PFSK-1 (cell line): ENCODE measurements at regions not wholly inside any gene's neighbourhood (a gene's known extent, or its start where the extent isn't known, plus 50 kb on each side); places are given as distances from the start of the nearest gene placed in this dataset.

ENCODE experiments used
- POLR2AphosphoS5 ChIP-seq: IDR thresholded peaks from 2 replicates; pipeline ENCODE4 v1.6.1; 2012; ENCODE audit warnings: low read depth, mild to moderate bottlenecking, control low read depth, low read length, moderate library complexity
- SIN3A ChIP-seq: IDR thresholded peaks from 2 replicates; pipeline ENCODE4 v1.6.1; 2012; ENCODE audit warnings: mild to moderate bottlenecking, low read length, moderate library complexity, borderline replicate concordance; ENCODE audit not compliant: insufficient read depth

DNA sequence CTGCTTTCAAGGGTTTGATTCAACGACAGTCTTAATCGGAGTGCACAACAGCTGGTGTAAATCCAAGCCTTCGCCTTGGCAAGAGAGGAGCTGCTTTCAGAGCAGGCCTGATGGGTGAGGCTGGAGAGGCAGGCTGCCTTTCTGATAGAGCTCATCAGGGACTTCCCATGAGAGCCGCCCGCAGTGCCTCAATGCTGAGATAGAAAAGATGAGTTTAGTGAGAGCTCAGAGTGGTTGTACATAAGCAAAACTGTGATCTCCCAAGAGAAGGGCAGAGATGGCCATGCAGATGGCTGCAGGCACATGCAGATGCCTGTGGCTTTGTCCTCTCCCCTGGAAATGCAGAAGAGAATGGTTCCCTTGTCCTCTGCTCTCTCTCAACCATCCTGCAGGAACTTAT lies 122.1 kb downstream of the ARL4C start:
- TF ChIP-seq SIN3A (no peak), POLR2AphosphoS5 (no peak)
